WTC11 (cell line): ENCODE measurements at regions not wholly inside any gene's neighbourhood (a gene's known extent, or its start where the extent isn't known, plus 50 kb on each side); places are given as distances from the start of the nearest gene placed in this dataset.

Experiments
- ATAC-seq: fragments of 200-7000 bp; cut with Tn5 transposase; 2 replicates; pipeline ENCODE4 v1.10.0; 2021; ENCODE audit warnings: mild to moderate bottlenecking, moderate library complexity
- CTCF ChIA-PET: fragments of 300-600 bp; sonication (Branson Sonifier 250); formaldehyde crosslinking; loops from one replicate; lab custom pipeline; 2021; ENCODE audit warnings: antibody characterized with exemption; lab: Charles Lee
- POLR2A ChIA-PET: fragments of 350-600 bp; sonication (Branson Sonifier 250); formaldehyde crosslinking; loops from one replicate; lab custom pipeline; 2021; ENCODE audit warnings: antibody characterized with exemption; lab: Charles Lee
- DNase-seq: peaks from one replicate; pipeline ENCODE4 v3.0.0; 2021; ENCODE audit warnings: low spot score
- H3K27ac Mint-ChIP-seq: 2 replicates; pipeline ENCODE4 v1.8.0; 2021; ENCODE audit warnings: mixed read lengths
- H3K27me3 Mint-ChIP-seq: 2 replicates; pipeline ENCODE4 v1.8.0; 2021; ENCODE audit warnings: low read depth, mild to moderate bottlenecking, moderate library complexity, mixed read lengths
- H3K36me3 Mint-ChIP-seq: 2 replicates; pipeline ENCODE4 v1.8.0; 2021; ENCODE audit warnings: mixed read lengths
- H3K4me1 Mint-ChIP-seq: 2 replicates; pipeline ENCODE4 v1.8.0; 2022; ENCODE audit warnings: mixed read lengths
- H3K4me3 Mint-ChIP-seq: 2 replicates; pipeline ENCODE4 v1.8.0; 2021; ENCODE audit warnings: mild to moderate bottlenecking, moderate library complexity, mixed read lengths
- H3K9me3 Mint-ChIP-seq: 2 replicates; pipeline ENCODE4 v1.8.0; 2021; ENCODE audit warnings: mixed read lengths
- CBFB ChIP-seq: sonication (generic); formaldehyde crosslinking; IDR thresholded peaks from 2 replicates; pipeline ENCODE4 v1.8.1; 2022; ENCODE audit warnings: mild to moderate bottlenecking, low read depth, missing genetic modification reagents
- CREB1 ChIP-seq: sonication (generic); formaldehyde crosslinking; IDR thresholded peaks from 2 replicates; pipeline ENCODE4 v1.8.0; 2023; ENCODE audit warnings: mild to moderate bottlenecking, missing genetic modification reagents
- CTCF ChIP-seq: fragments of 200-600 bp; IDR thresholded peaks from 2 replicates; pipeline ENCODE4 v1.8.0; 2022; ENCODE audit warnings: antibody characterized with exemption
- ERG ChIP-seq: fragments of 250-450 bp; sonication (Bioruptor Pico); IDR thresholded peaks from 2 replicates; pipeline ENCODE4 v1.8.0; 2021; ENCODE audit warnings: mild to moderate bottlenecking
- FOXK1 ChIP-seq: sonication (generic); formaldehyde crosslinking; IDR thresholded peaks from 2 replicates; pipeline ENCODE4 v1.8.0; 2022; ENCODE audit warnings: mild to moderate bottlenecking, moderate library complexity, missing genetic modification reagents
- FOXP4 ChIP-seq: sonication (generic); formaldehyde crosslinking; IDR thresholded peaks from 2 replicates; pipeline ENCODE4 v1.8.0; 2022; ENCODE audit warnings: mild to moderate bottlenecking, missing genetic modification reagents
- GABPB1 ChIP-seq: sonication (generic); formaldehyde crosslinking; IDR thresholded peaks from 2 replicates; pipeline ENCODE4 v1.8.1; 2023; ENCODE audit warnings: mild to moderate bottlenecking, missing genetic modification reagents
- GRHL2 ChIP-seq: fragments of 250-450 bp; sonication (Bioruptor Pico); IDR thresholded peaks from 2 replicates; pipeline ENCODE4 v1.8.0; 2022; ENCODE audit warnings: mild to moderate bottlenecking, moderate library complexity; ENCODE audit not compliant: insufficient replicate concordance, severe bottlenecking
- HMGA2 ChIP-seq: fragments of 250-450 bp; sonication (Bioruptor Pico); IDR thresholded peaks from 2 replicates; pipeline ENCODE4 v1.4.0; 2021; ENCODE audit warnings: mild to moderate bottlenecking, moderate library complexity
- JAZF1 ChIP-seq: fragments of 250-450 bp; sonication (Bioruptor Pico); IDR thresholded peaks from 2 replicates; pipeline ENCODE4 v1.9.0; 2021; ENCODE audit warnings: moderate library complexity, mild to moderate bottlenecking, inconsistent platforms
- KAT7 ChIP-seq: sonication (generic); formaldehyde crosslinking; IDR thresholded peaks from 2 replicates; pipeline ENCODE4 v1.8.1; 2023; ENCODE audit warnings: missing genetic modification reagents, mild to moderate bottlenecking, borderline replicate concordance
- MYBL2 ChIP-seq: sonication (generic); formaldehyde crosslinking; IDR thresholded peaks from 2 replicates; pipeline ENCODE4 v1.8.1; 2023; ENCODE audit warnings: mild to moderate bottlenecking, moderate library complexity, missing genetic modification reagents
- NR2C2 ChIP-seq: sonication (generic); formaldehyde crosslinking; IDR thresholded peaks from 2 replicates; pipeline ENCODE4 v1.8.0; 2022; ENCODE audit warnings: mild to moderate bottlenecking, missing genetic modification reagents
- NR3C1 ChIP-seq: sonication (generic); formaldehyde crosslinking; conservative IDR thresholded peaks from 2 replicates; pipeline ENCODE4 v1.8.1; 2023; ENCODE audit warnings: low read depth, mild to moderate bottlenecking, missing genetic modification reagents
- RORB ChIP-seq: fragments of 250-450 bp; sonication (Bioruptor Pico); IDR thresholded peaks from 2 replicates; pipeline ENCODE4 v1.9.0; 2021; ENCODE audit warnings: mild to moderate bottlenecking
- STAT6 ChIP-seq: sonication (generic); formaldehyde crosslinking; conservative IDR thresholded peaks from 2 replicates; pipeline ENCODE4 v1.8.1; 2023; ENCODE audit warnings: mild to moderate bottlenecking, low read depth, missing genetic modification reagents, moderate library complexity
- USF2 ChIP-seq: sonication (generic); formaldehyde crosslinking; IDR thresholded peaks from 2 replicates; pipeline ENCODE4 v1.8.1; 2023; ENCODE audit warnings: mild to moderate bottlenecking, missing genetic modification reagents, moderate library complexity
- ZNF121 ChIP-seq: sonication (generic); formaldehyde crosslinking; IDR thresholded peaks from 2 replicates; pipeline ENCODE4 v1.8.0; 2023; ENCODE audit warnings: missing genetic modification reagents
- ZNF219 ChIP-seq: sonication (generic); formaldehyde crosslinking; IDR thresholded peaks from 2 replicates; pipeline ENCODE4 v1.8.0; 2023; ENCODE audit warnings: missing genetic modification reagents, mild to moderate bottlenecking, borderline replicate concordance
- ZNF281 ChIP-seq: sonication (generic); formaldehyde crosslinking; IDR thresholded peaks from 2 replicates; pipeline ENCODE4 v1.8.0; 2023; ENCODE audit warnings: mild to moderate bottlenecking, missing genetic modification reagents
- ZNF396 ChIP-seq: fragments of 250-450 bp; sonication (Bioruptor Pico); IDR thresholded peaks from 2 replicates; pipeline ENCODE4 v1.8.0; 2021; ENCODE audit warnings: mild to moderate bottlenecking, moderate library complexity, borderline replicate concordance

GRCh38 chr5:51449026-51449425, 65.8 kb downstream of the ISL1 start:
- CTCF ChIA-PET, result no interaction called here
- POLR2A ChIA-PET, result no interaction called here
- Mint-ChIP-seq H3K4me1 (peaks cover 20% of the 10 kb centered on the region), H3K36me3 (no peaks in the 10 kb centered on the region), H3K27me3 (no peaks in the 10 kb centered on the region), H3K4me3 (no peak overlapping the region), H3K27ac (no peak overlapping the region), H3K9me3 (no peaks in the 10 kb centered on the region)
- DNase-seq, result no peak
- TF ChIP-seq KAT7 (CRISPR knock-in tag), result no peak
- no peak for TF ChIP-seq ZNF219 (CRISPR knock-in tag)
- TF ChIP-seq ZNF121, result no peak
- TF ChIP-seq GABPB1 (CRISPR knock-in tag), result no peak
- no peak for TF ChIP-seq HMGA2 (CRISPR knock-in tag)
- TF ChIP-seq CBFB (CRISPR knock-in tag), result no peak
- no peak for ATAC-seq

GRCh38 chr5:51452562-51452961, 69.3 kb downstream of the ISL1 start:
- Mint-ChIP-seq H3K4me3 (no peak overlapping the region), H3K27ac (no peak overlapping the region), H3K36me3 (0 out of 2 replicates have a peak, but pooled peaks cover 2% of the 10 kb centered on the region), H3K4me1 (peaks cover 10% of the 10 kb centered on the region)
- ATAC-seq (no peak), DNase-seq (no peak)
- CTCF ChIA-PET, result no interaction called here
- TF ChIP-seq ERG (CRISPR knock-in tag) (no peak), STAT6 (CRISPR knock-in tag) (no peak), ZNF396 (CRISPR knock-in tag) (no peak), JAZF1 (CRISPR knock-in tag) (no peak), NR3C1 (no peak), NR2C2 (CRISPR knock-in tag) (no peak), CTCF (no peak), GRHL2 (CRISPR knock-in tag) (no peak), ZNF219 (CRISPR knock-in tag) (no peak), USF2 (CRISPR knock-in tag) (no peak), CREB1 (CRISPR knock-in tag) (no peak), FOXP4 (no peak), RORB (CRISPR knock-in tag) (no peak), FOXK1 (no peak), MYBL2 (CRISPR knock-in tag) (no peak), ZNF281 (CRISPR knock-in tag) (no peak)
- TF ChIP-seq, all 79 proteins: peak for 0
- Mint-ChIP-seq H3K9me3 (peaks cover 5% of the 10 kb centered on the region), H3K27me3 (no peaks in the 10 kb centered on the region)
- POLR2A ChIA-PET, result no interaction called here
